GM23338 (cell line): ENCODE measurements at regions not wholly inside any gene's neighbourhood (a gene's known extent, or its start where the extent isn't known, plus 50 kb on each side); places are given as distances from the start of the nearest gene placed in this dataset.

Experiments
- EZH2 ChIP-seq: fragments of 200-600 bp; sonication (generic); IDR thresholded peaks from one replicate; pipeline ENCODE4 v1.8.0; 2017; ENCODE audit warnings: antibody characterized with exemption, mild to moderate bottlenecking, low read depth; ENCODE audit not compliant: unreplicated experiment
- EZH2phosphoT487 ChIP-seq: fragments of 200-600 bp; sonication (generic); IDR thresholded peaks from one replicate; pipeline ENCODE4 v1.8.1; 2018; ENCODE audit warnings: antibody characterized with exemption; ENCODE audit not compliant: unreplicated experiment
- POLR2AphosphoS5 ChIP-seq: IDR thresholded peaks from 2 replicates; pipeline ENCODE4 v1.6.1; 2016; ENCODE audit warnings: antibody characterized with exemption, low read depth
- ZNF331 ChIP-seq: fragments of 250-450 bp; sonication (Bioruptor Pico); IDR thresholded peaks from 2 replicates; pipeline ENCODE4 v1.5.0; 2020; ENCODE audit warnings: low read depth, mild to moderate bottlenecking, moderate library complexity
- TF ChIP-seq, protein P1 (sequence below), 2 experiments: fragments of 200-600 bp in 1 of 2; sonication (generic) in 1 of 2; conservative IDR thresholded peaks; 2 replicates each; pipeline versions ENCODE4 v1.5.1 to v1.6.1; 2016 to 2017; ENCODE audit warnings: antibody characterized with exemption in 2 of 2, low read depth in 2 of 2, mild to moderate bottlenecking in 2 of 2, moderate library complexity in 1 of 2
- TF ChIP-seq, protein P2 (sequence below): IDR thresholded peaks from 2 replicates; pipeline ENCODE4 v1.6.1; 2016; ENCODE audit warnings: antibody characterized with exemption

DNA sequence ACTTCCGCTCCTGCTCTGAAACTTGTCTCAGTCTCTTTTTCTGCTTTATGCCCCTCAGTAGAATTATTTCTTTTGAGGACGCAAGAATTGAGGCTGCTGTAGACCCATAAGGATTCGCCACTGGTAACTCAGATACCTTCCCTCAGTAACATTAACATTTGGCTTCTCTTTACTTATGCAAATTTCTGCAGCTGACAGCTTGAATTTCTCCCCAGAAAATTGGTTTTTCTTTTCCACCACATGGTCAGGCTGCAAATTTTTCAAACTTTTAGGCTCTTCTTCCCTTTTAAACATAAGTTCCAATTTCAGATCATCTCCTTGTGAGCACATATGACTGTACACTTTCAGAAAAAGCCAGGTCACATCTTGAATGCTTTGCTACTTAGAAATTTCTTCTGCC lies 839.3 kb upstream of the GRIA3 start:
- TF ChIP-seq POLR2AphosphoS5 (no peak), ZNF331 (CRISPR knock-in tag) (no peak), EZH2 (no peak), EZH2phosphoT487 (no peak)
- TF ChIP-seq, protein P1, sequence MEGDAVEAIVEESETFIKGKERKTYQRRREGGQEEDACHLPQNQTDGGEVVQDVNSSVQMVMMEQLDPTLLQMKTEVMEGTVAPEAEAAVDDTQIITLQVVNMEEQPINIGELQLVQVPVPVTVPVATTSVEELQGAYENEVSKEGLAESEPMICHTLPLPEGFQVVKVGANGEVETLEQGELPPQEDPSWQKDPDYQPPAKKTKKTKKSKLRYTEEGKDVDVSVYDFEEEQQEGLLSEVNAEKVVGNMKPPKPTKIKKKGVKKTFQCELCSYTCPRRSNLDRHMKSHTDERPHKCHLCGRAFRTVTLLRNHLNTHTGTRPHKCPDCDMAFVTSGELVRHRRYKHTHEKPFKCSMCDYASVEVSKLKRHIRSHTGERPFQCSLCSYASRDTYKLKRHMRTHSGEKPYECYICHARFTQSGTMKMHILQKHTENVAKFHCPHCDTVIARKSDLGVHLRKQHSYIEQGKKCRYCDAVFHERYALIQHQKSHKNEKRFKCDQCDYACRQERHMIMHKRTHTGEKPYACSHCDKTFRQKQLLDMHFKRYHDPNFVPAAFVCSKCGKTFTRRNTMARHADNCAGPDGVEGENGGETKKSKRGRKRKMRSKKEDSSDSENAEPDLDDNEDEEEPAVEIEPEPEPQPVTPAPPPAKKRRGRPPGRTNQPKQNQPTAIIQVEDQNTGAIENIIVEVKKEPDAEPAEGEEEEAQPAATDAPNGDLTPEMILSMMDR (conservative IDR thresholded peaks at IDR 0.05; ENCODE audit: low read depth in 2 of 2), result no peak
- TF ChIP-seq, protein P2, sequence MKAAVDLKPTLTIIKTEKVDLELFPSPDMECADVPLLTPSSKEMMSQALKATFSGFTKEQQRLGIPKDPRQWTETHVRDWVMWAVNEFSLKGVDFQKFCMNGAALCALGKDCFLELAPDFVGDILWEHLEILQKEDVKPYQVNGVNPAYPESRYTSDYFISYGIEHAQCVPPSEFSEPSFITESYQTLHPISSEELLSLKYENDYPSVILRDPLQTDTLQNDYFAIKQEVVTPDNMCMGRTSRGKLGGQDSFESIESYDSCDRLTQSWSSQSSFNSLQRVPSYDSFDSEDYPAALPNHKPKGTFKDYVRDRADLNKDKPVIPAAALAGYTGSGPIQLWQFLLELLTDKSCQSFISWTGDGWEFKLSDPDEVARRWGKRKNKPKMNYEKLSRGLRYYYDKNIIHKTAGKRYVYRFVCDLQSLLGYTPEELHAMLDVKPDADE, result no peak
